ENCODE measurements at regions not wholly inside any gene's neighbourhood (a gene's known extent, or its start where the extent isn't known, plus 50 kb on each side); places are given as distances from the start of the nearest gene placed in this dataset.

DNA sequence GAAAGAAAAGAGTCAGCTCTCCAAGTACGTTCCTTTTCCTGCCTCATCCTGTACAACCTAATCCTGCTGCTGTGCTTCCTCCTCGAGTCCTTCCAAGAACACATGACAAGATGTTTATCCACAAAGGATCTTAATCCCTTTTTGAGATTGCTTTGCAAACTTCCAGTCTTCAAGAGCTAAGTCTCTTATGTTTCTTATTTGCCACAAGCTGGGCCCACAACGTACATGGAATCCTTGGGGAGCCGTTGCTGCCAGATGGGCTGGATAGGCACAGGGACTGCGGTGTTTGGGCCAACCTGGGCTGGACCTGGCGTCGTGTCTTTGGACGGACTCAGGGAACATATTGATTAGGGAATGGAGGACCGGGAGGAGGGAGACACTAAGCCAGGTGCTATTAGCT lies 79.7 kb upstream of the AFDN start:
- POLR2A ChIA-PET: no interaction called here
- H4K20me1 ChIP-seq (ENCODE audit: insufficient read depth, low read length): no peaks in the 10 kb centered on the region
- 92% methylated on average over 9 of the region's 9 CpGs for WGBS (ENCODE audit: low lambda C conversion rate)
- H3K4me1 ChIP-seq (ENCODE audit: insufficient read depth, low read length): peaks cover 67% of the 10 kb centered on the region
- no peak overlapping the region for H3K27ac ChIP-seq (ENCODE audit: extremely low read length, insufficient read depth, low read length)
- TF ChIP-seq MXD4 (CRISPR knock-in tag; IDR thresholded peaks at IDR 0.05): no peak
- TF ChIP-seq MTA1 (CRISPR knock-in tag; IDR thresholded peaks at IDR 0.05; ENCODE audit: borderline replicate concordance): no peak
- TF ChIP-seq ZMAT3 (CRISPR knock-in tag; conservative IDR thresholded peaks at IDR 0.05): no peak
- no peak for TF ChIP-seq ZNF263 (CRISPR knock-in tag; IDR thresholded peaks at IDR 0.05)
- TF ChIP-seq TP53 (CRISPR knock-in tag; conservative IDR thresholded peaks at IDR 0.05): no peak
- TF ChIP-seq ZNF83 (CRISPR knock-in tag; IDR thresholded peaks at IDR 0.05; ENCODE audit: borderline replicate concordance): no peak
- TF ChIP-seq RORA (CRISPR knock-in tag; IDR thresholded peaks at IDR 0.05): no peak
- no peak for TF ChIP-seq ZNF225 (CRISPR knock-in tag; IDR thresholded peaks at IDR 0.05)
- TF ChIP-seq, protein P1, sequence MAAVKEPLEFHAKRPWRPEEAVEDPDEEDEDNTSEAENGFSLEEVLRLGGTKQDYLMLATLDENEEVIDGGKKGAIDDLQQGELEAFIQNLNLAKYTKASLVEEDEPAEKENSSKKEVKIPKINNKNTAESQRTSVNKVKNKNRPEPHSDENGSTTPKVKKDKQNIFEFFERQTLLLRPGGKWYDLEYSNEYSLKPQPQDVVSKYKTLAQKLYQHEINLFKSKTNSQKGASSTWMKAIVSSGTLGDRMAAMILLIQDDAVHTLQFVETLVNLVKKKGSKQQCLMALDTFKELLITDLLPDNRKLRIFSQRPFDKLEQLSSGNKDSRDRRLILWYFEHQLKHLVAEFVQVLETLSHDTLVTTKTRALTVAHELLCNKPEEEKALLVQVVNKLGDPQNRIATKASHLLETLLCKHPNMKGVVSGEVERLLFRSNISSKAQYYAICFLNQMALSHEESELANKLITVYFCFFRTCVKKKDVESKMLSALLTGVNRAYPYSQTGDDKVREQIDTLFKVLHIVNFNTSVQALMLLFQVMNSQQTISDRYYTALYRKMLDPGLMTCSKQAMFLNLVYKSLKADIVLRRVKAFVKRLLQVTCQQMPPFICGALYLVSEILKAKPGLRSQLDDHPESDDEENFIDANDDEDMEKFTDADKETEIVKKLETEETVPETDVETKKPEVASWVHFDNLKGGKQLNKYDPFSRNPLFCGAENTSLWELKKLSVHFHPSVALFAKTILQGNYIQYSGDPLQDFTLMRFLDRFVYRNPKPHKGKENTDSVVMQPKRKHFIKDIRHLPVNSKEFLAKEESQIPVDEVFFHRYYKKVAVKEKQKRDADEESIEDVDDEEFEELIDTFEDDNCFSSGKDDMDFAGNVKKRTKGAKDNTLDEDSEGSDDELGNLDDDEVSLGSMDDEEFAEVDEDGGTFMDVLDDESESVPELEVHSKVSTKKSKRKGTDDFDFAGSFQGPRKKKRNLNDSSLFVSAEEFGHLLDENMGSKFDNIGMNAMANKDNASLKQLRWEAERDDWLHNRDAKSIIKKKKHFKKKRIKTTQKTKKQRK (IDR thresholded peaks at IDR 0.05; ENCODE audit: low read length): no peak
- H2AFZ ChIP-seq (ENCODE audit: low read length): no peak overlapping the region
- ATAC-seq (no peak), DNase-seq (ENCODE audit: low spot score) (no peak), FAIRE-seq (no peak)
- peaks cover 9% of the 10 kb centered on the region for H3K9me3 ChIP-seq (ENCODE audit: low read length)
- no peaks in the 10 kb centered on the region for H3K36me3 ChIP-seq (replicated peaks in 1 of 2; ENCODE audit: control insufficient read depth in 1 of 2, insufficient read depth in 2 of 2, low read length in 2 of 2)
- in situ Hi-C loops (cut with HindIII; ENCODE audit: extremely low pct_ligation_motif_present, low pct_unique_long_range_greater_than_20kb): no loop called here
- H3K79me2 ChIP-seq (ENCODE audit: insufficient read depth, low read length): no peaks in the 10 kb centered on the region
- CTCF ChIA-PET (ENCODE audit: low intra/inter-chr PET ratio, low total read pairs): no interaction called here
- no peak overlapping the region for H3K4me3 ChIP-seq (replicated peaks in 1 of 3; ENCODE audit: insufficient read depth in 1 of 3, low read depth in 2 of 3, low read length in 3 of 3)
- BruUV-seq (replicated peaks): no TSS peak
- intact Hi-C loops (cut with micrococcal nuclease; ENCODE audit: unreplicated experiment): no loop called here
- H3K9ac ChIP-seq (ENCODE audit: insufficient read depth, low read depth, low read length): no peak overlapping the region
- H3K4me2 ChIP-seq (ENCODE audit: low read depth, low read length): no peak overlapping the region
- no peaks in the 10 kb centered on the region for H3K27me3 ChIP-seq (ENCODE audit: control insufficient read depth in 1 of 2, insufficient read depth in 2 of 2, low read length in 2 of 2)
